ENCODE measurements at regions not wholly inside any gene's neighbourhood (a gene's known extent, or its start where the extent isn't known, plus 50 kb on each side); places are given as distances from the start of the nearest gene placed in this dataset.
"Not testable (repeated sequence)": the region's sequence is repeated elsewhere in the genome, so short reads cannot be mapped to it uniquely, and the experiment has no call there.

- no peaks in the 10 kb centered on the region for H3K36me3 ChIP-seq (replicated peaks)
- peak overlapping the region; percentile 54 for H3K27ac ChIP-seq
- H3K4me3 ChIP-seq (ENCODE audit: low read depth, low read length): no peak overlapping the region
- DNase-seq: peak; percentile 21
- TF ChIP-seq, protein P1, sequence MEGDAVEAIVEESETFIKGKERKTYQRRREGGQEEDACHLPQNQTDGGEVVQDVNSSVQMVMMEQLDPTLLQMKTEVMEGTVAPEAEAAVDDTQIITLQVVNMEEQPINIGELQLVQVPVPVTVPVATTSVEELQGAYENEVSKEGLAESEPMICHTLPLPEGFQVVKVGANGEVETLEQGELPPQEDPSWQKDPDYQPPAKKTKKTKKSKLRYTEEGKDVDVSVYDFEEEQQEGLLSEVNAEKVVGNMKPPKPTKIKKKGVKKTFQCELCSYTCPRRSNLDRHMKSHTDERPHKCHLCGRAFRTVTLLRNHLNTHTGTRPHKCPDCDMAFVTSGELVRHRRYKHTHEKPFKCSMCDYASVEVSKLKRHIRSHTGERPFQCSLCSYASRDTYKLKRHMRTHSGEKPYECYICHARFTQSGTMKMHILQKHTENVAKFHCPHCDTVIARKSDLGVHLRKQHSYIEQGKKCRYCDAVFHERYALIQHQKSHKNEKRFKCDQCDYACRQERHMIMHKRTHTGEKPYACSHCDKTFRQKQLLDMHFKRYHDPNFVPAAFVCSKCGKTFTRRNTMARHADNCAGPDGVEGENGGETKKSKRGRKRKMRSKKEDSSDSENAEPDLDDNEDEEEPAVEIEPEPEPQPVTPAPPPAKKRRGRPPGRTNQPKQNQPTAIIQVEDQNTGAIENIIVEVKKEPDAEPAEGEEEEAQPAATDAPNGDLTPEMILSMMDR (IDR thresholded peaks at IDR 0.05; ENCODE audit: low read depth, low read length, missing control alignments): no peak
- in situ Hi-C loops (cut with HindIII; ENCODE audit: low pct_ligation_motif_present, low sequenced_read_pairs): no loop called here
- H3K27me3 ChIP-seq (replicated peaks): no peaks in the 10 kb centered on the region
Measured at GRCh38 chr1:185520188-185520920, 203.3 kb upstream of the IVNS1ABP start.

GRCh38 chr1:185517808-185518419, 200.9 kb upstream of the IVNS1ABP start:
- no peak for DNase-seq
- TF ChIP-seq, protein P1 (IDR thresholded peaks at IDR 0.05; ENCODE audit: low read depth, low read length, missing control alignments): no peak
- Histone ChIP-seq H3K27ac (no peak overlapping the region), H3K4me3 (ENCODE audit: low read depth, low read length) (no peak overlapping the region), H3K36me3 (replicated peaks) (no peaks in the 10 kb centered on the region), H3K27me3 (replicated peaks) (no peaks in the 10 kb centered on the region)
- in situ Hi-C loops (cut with HindIII; ENCODE audit: low pct_ligation_motif_present, low sequenced_read_pairs): no loop called here

DNA sequence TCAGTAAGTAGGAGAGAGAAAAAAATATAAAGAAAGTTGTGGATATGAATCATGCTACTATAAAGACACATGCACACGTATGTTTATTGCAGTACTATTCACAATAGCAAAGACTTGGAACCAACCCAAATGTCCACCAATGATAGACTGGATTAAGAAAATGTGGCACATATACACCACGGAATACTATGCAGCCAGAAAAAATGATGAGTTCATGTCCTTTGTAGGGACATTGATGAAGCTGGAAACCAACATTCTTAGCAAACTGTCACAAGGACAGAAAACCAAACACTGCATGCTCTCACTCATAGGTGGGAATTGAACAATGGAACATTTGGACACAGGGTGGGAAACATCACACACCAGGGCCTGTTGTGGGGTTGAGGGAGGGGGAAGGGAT, 200.3 kb upstream of the IVNS1ABP start:
- H3K27ac ChIP-seq; H3K36me3 ChIP-seq (replicated peaks); H3K4me3 ChIP-seq (ENCODE audit: low read depth, low read length); H3K27me3 ChIP-seq (replicated peaks); DNase-seq; in situ Hi-C loops (cut with HindIII; ENCODE audit: low pct_ligation_motif_present, low sequenced_read_pairs): not testable (repeated sequence)

- in situ Hi-C loops (cut with HindIII; ENCODE audit: low pct_ligation_motif_present, low sequenced_read_pairs): no loop called here
- no peaks in the 10 kb centered on the region for H3K27me3 ChIP-seq (replicated peaks)
- TF ChIP-seq, protein P1 (IDR thresholded peaks at IDR 0.05; ENCODE audit: low read depth, low read length, missing control alignments): no peak
- no peak for DNase-seq
- H3K4me3 ChIP-seq (ENCODE audit: low read depth, low read length): no peak overlapping the region
- no peaks in the 10 kb centered on the region for H3K36me3 ChIP-seq (replicated peaks)
- no peak overlapping the region for H3K27ac ChIP-seq
Measured at GRCh38 chr1:185515696-185516095, 198.7 kb upstream of the IVNS1ABP start.

GRCh38 chr1:185514311-185514710, 197.3 kb upstream of the IVNS1ABP start:
- no peaks in the 10 kb centered on the region for H3K36me3 ChIP-seq (replicated peaks)
- no peak overlapping the region for H3K27ac ChIP-seq
- H3K4me3 ChIP-seq (ENCODE audit: low read depth, low read length): no peak overlapping the region
- TF ChIP-seq, protein P1 (IDR thresholded peaks at IDR 0.05; ENCODE audit: low read depth, low read length, missing control alignments): no peak
- in situ Hi-C loops (cut with HindIII; ENCODE audit: low pct_ligation_motif_present, low sequenced_read_pairs): no loop called here
- H3K27me3 ChIP-seq (replicated peaks): no peaks in the 10 kb centered on the region
- DNase-seq: no peak

DNA sequence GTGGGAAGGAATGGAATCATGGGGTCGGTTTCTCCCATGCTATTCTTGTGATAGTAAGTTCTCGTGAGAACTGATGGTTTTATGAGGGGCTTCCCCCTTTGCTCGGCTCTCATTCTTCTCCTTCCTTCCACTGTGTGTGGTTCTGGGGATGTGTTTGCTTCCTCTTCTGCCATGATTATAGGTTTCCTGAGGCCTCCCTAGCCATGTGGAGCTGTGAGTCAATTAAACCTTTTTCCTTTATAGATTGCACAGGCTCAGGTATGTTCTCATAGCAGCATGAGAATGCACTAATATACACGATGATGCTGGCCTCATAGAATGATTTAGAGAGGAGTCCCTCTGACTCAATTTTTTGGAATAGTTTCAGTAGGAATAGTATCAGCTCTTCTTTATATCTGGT, 195.4 kb upstream of the IVNS1ABP start:
- Histone ChIP-seq H3K27me3 (replicated peaks) (no peaks in the 10 kb centered on the region), H3K36me3 (replicated peaks) (no peaks in the 10 kb centered on the region), H3K4me3 (ENCODE audit: low read depth, low read length) (no peak overlapping the region), H3K27ac (no peak overlapping the region)
- DNase-seq: no peak
- TF ChIP-seq, protein P1 (IDR thresholded peaks at IDR 0.05; ENCODE audit: low read depth, low read length, missing control alignments): no peak
- in situ Hi-C loops (cut with HindIII; ENCODE audit: low pct_ligation_motif_present, low sequenced_read_pairs): no loop called here
